ENCODE measurements at regions not wholly inside any gene's neighbourhood (a gene's known extent, or its start where the extent isn't known, plus 50 kb on each side); places are given as distances from the start of the nearest gene placed in this dataset.

- Histone ChIP-seq H3K9me3 (ENCODE audit: control insufficient read depth, insufficient read depth, low read length) (no peaks in the 10 kb centered on the region), H3K27ac (ENCODE audit: low read depth, low read length) (no peak overlapping the region), H3K9ac (ENCODE audit: low read depth, low read length) (no peak overlapping the region), H3K36me3 (ENCODE audit: control insufficient read depth, insufficient read depth, low read length) (no peaks in the 10 kb centered on the region), H3K4me3 (ENCODE audit: low read depth, low read length) (no peak overlapping the region), H3K27me3 (ENCODE audit: control insufficient read depth, insufficient read depth, low read length) (no peaks in the 10 kb centered on the region), H3K4me1 (ENCODE audit: control insufficient read depth, insufficient read depth, low read length) (no peaks in the 10 kb centered on the region)
Measured at GRCh38 chr4:147025042-147025441, 79.4 kb upstream of the TTC29 start.

- Histone ChIP-seq H3K9ac (ENCODE audit: low read depth, low read length) (no peak overlapping the region), H3K27ac (ENCODE audit: low read depth, low read length) (no peak overlapping the region), H3K4me1 (ENCODE audit: control insufficient read depth, insufficient read depth, low read length) (no peaks in the 10 kb centered on the region), H3K4me3 (ENCODE audit: low read depth, low read length) (no peak overlapping the region), H3K27me3 (ENCODE audit: control insufficient read depth, insufficient read depth, low read length) (no peaks in the 10 kb centered on the region), H3K36me3 (ENCODE audit: control insufficient read depth, insufficient read depth, low read length) (no peaks in the 10 kb centered on the region), H3K9me3 (ENCODE audit: control insufficient read depth, insufficient read depth, low read length) (no peaks in the 10 kb centered on the region)
Measured at GRCh38 chr4:147029296-147029695, 83.6 kb upstream of the TTC29 start.

GRCh38 chr4:147034372-147034771 lies 88.7 kb upstream of the TTC29 start:
- no peak overlapping the region for H3K9ac ChIP-seq (ENCODE audit: low read depth, low read length)
- H3K9me3 ChIP-seq (ENCODE audit: control insufficient read depth, insufficient read depth, low read length): no peaks in the 10 kb centered on the region
- H3K36me3 ChIP-seq (ENCODE audit: control insufficient read depth, insufficient read depth, low read length): no peaks in the 10 kb centered on the region
- no peaks in the 10 kb centered on the region for H3K27me3 ChIP-seq (ENCODE audit: control insufficient read depth, insufficient read depth, low read length)
- H3K4me3 ChIP-seq (ENCODE audit: low read depth, low read length): no peak overlapping the region
- no peaks in the 10 kb centered on the region for H3K4me1 ChIP-seq (ENCODE audit: control insufficient read depth, insufficient read depth, low read length)
- no peak overlapping the region for H3K27ac ChIP-seq (ENCODE audit: low read depth, low read length)

- H3K27ac ChIP-seq (ENCODE audit: low read depth, low read length): no peak overlapping the region
- H3K4me1 ChIP-seq (ENCODE audit: control insufficient read depth, insufficient read depth, low read length): no peaks in the 10 kb centered on the region
- H3K9me3 ChIP-seq (ENCODE audit: control insufficient read depth, insufficient read depth, low read length): no peaks in the 10 kb centered on the region
- H3K27me3 ChIP-seq (ENCODE audit: control insufficient read depth, insufficient read depth, low read length): no peaks in the 10 kb centered on the region
- no peak overlapping the region for H3K4me3 ChIP-seq (ENCODE audit: low read depth, low read length)
- no peak overlapping the region for H3K9ac ChIP-seq (ENCODE audit: low read depth, low read length)
- H3K36me3 ChIP-seq (ENCODE audit: control insufficient read depth, insufficient read depth, low read length): no peaks in the 10 kb centered on the region
Measured at GRCh38 chr4:147037069-147037468, 91.4 kb upstream of the TTC29 start.

GRCh38 chr4:147039976-147040575 lies 94.4 kb upstream of the TTC29 start:
- Histone ChIP-seq H3K4me3 (ENCODE audit: low read depth, low read length) (no peak overlapping the region), H3K9me3 (ENCODE audit: control insufficient read depth, insufficient read depth, low read length) (no peaks in the 10 kb centered on the region), H3K27me3 (ENCODE audit: control insufficient read depth, insufficient read depth, low read length) (no peaks in the 10 kb centered on the region), H3K4me1 (ENCODE audit: control insufficient read depth, insufficient read depth, low read length) (no peaks in the 10 kb centered on the region), H3K27ac (ENCODE audit: low read depth, low read length) (no peak overlapping the region), H3K9ac (ENCODE audit: low read depth, low read length) (no peak overlapping the region), H3K36me3 (ENCODE audit: control insufficient read depth, insufficient read depth, low read length) (no peaks in the 10 kb centered on the region)

- Histone ChIP-seq H3K4me1 (ENCODE audit: control insufficient read depth, insufficient read depth, low read length) (no peaks in the 10 kb centered on the region), H3K9me3 (ENCODE audit: control insufficient read depth, insufficient read depth, low read length) (no peaks in the 10 kb centered on the region), H3K9ac (ENCODE audit: low read depth, low read length) (no peak overlapping the region), H3K4me3 (ENCODE audit: low read depth, low read length) (no peak overlapping the region), H3K36me3 (ENCODE audit: control insufficient read depth, insufficient read depth, low read length) (no peaks in the 10 kb centered on the region), H3K27ac (ENCODE audit: low read depth, low read length) (no peak overlapping the region), H3K27me3 (ENCODE audit: control insufficient read depth, insufficient read depth, low read length) (no peaks in the 10 kb centered on the region)
Measured at GRCh38 chr4:147040874-147041273, 95.2 kb upstream of the TTC29 start.

GRCh38 chr4:147041376-147041775 lies 95.7 kb upstream of the TTC29 start:
- H3K4me1 ChIP-seq (ENCODE audit: control insufficient read depth, insufficient read depth, low read length): no peaks in the 10 kb centered on the region
- no peaks in the 10 kb centered on the region for H3K27me3 ChIP-seq (ENCODE audit: control insufficient read depth, insufficient read depth, low read length)
- no peaks in the 10 kb centered on the region for H3K36me3 ChIP-seq (ENCODE audit: control insufficient read depth, insufficient read depth, low read length)
- H3K9ac ChIP-seq (ENCODE audit: low read depth, low read length): no peak overlapping the region
- no peaks in the 10 kb centered on the region for H3K9me3 ChIP-seq (ENCODE audit: control insufficient read depth, insufficient read depth, low read length)
- no peak overlapping the region for H3K27ac ChIP-seq (ENCODE audit: low read depth, low read length)
- H3K4me3 ChIP-seq (ENCODE audit: low read depth, low read length): no peak overlapping the region

- no peak overlapping the region for H3K27ac ChIP-seq (ENCODE audit: low read depth, low read length)
- no peak overlapping the region for H3K9ac ChIP-seq (ENCODE audit: low read depth, low read length)
- no peaks in the 10 kb centered on the region for H3K4me1 ChIP-seq (ENCODE audit: control insufficient read depth, insufficient read depth, low read length)
- H3K9me3 ChIP-seq (ENCODE audit: control insufficient read depth, insufficient read depth, low read length): no peaks in the 10 kb centered on the region
- H3K4me3 ChIP-seq (ENCODE audit: low read depth, low read length): no peak overlapping the region
- H3K36me3 ChIP-seq (ENCODE audit: control insufficient read depth, insufficient read depth, low read length): no peaks in the 10 kb centered on the region
- H3K27me3 ChIP-seq (ENCODE audit: control insufficient read depth, insufficient read depth, low read length): no peaks in the 10 kb centered on the region
Measured at GRCh38 chr4:147042046-147042445, 96.4 kb upstream of the TTC29 start.

GRCh38 chr4:147044241-147044640 lies 98.6 kb upstream of the TTC29 start:
- H3K9me3 ChIP-seq (ENCODE audit: control insufficient read depth, insufficient read depth, low read length): no peaks in the 10 kb centered on the region
- no peaks in the 10 kb centered on the region for H3K4me1 ChIP-seq (ENCODE audit: control insufficient read depth, insufficient read depth, low read length)
- H3K4me3 ChIP-seq (ENCODE audit: low read depth, low read length): no peak overlapping the region
- no peaks in the 10 kb centered on the region for H3K27me3 ChIP-seq (ENCODE audit: control insufficient read depth, insufficient read depth, low read length)
- H3K27ac ChIP-seq (ENCODE audit: low read depth, low read length): no peak overlapping the region
- no peak overlapping the region for H3K9ac ChIP-seq (ENCODE audit: low read depth, low read length)
- no peaks in the 10 kb centered on the region for H3K36me3 ChIP-seq (ENCODE audit: control insufficient read depth, insufficient read depth, low read length)

GRCh38 chr4:147049946-147050345 lies 104.3 kb upstream of the TTC29 start:
- H3K4me3 ChIP-seq (ENCODE audit: low read depth, low read length): no peak overlapping the region
- H3K9me3 ChIP-seq (ENCODE audit: control insufficient read depth, insufficient read depth, low read length): no peaks in the 10 kb centered on the region; the same call in 1 of the 2 replicates
- H3K36me3 ChIP-seq (ENCODE audit: control insufficient read depth, insufficient read depth, low read length): no peaks in the 10 kb centered on the region
- no peaks in the 10 kb centered on the region for H3K27me3 ChIP-seq (ENCODE audit: control insufficient read depth, insufficient read depth, low read length)
- H3K4me1 ChIP-seq (ENCODE audit: control insufficient read depth, insufficient read depth, low read length): peaks cover 4% of the 10 kb centered on the region
- H3K9ac ChIP-seq (ENCODE audit: low read depth, low read length): no peak overlapping the region
- no peak overlapping the region for H3K27ac ChIP-seq (ENCODE audit: low read depth, low read length)

GRCh38 chr4:147050356-147050765 lies 104.7 kb upstream of the TTC29 start:
- Histone ChIP-seq H3K27me3 (ENCODE audit: control insufficient read depth, insufficient read depth, low read length) (no peaks in the 10 kb centered on the region), H3K4me3 (ENCODE audit: low read depth, low read length) (no peak overlapping the region), H3K9ac (ENCODE audit: low read depth, low read length) (no peak overlapping the region), H3K9me3 (ENCODE audit: control insufficient read depth, insufficient read depth, low read length) (no peaks in the 10 kb centered on the region; the same call in 1 of the 2 replicates), H3K27ac (ENCODE audit: low read depth, low read length) (no peak overlapping the region), H3K36me3 (ENCODE audit: control insufficient read depth, insufficient read depth, low read length) (no peaks in the 10 kb centered on the region), H3K4me1 (ENCODE audit: control insufficient read depth, insufficient read depth, low read length) (peaks cover 4% of the 10 kb centered on the region)
